Testis (tissue), 2 donors: ENCODE measurements at regions not wholly inside any gene's neighbourhood (a gene's known extent, or its start where the extent isn't known, plus 50 kb on each side); places are given as distances from the start of the nearest gene placed in this dataset.

Experiments used
- CTCF ChIP-seq, 3 experiments: fragments of 450-650 bp in 2 of 3; fragments of 200-600 bp in 1 of 3; sonication (generic) in 1 of 3; IDR thresholded peaks; one replicate each; pipeline ENCODE4 v1.5.1; 2016 to 2019; ENCODE audit warnings: antibody characterized with exemption in 3 of 3, mild to moderate bottlenecking in 2 of 3, moderate library complexity in 1 of 3
- POLR2A ChIP-seq: fragments of 450-650 bp; IDR thresholded peaks from one replicate; pipeline ENCODE4 v1.6.1; 2017; ENCODE audit warnings: antibody characterized with exemption, mild to moderate bottlenecking, moderate library complexity

GRCh38 chr2:64842030-64842429 is 147.2 kb upstream of the SLC1A4 start:
- no peak for TF ChIP-seq CTCF (IDR thresholded peaks at IDR 0.05)
- no peak for TF ChIP-seq POLR2A
